ENCODE measurements at regions not wholly inside any gene's neighbourhood (a gene's known extent, or its start where the extent isn't known, plus 50 kb on each side); places are given as distances from the start of the nearest gene placed in this dataset.

DNA sequence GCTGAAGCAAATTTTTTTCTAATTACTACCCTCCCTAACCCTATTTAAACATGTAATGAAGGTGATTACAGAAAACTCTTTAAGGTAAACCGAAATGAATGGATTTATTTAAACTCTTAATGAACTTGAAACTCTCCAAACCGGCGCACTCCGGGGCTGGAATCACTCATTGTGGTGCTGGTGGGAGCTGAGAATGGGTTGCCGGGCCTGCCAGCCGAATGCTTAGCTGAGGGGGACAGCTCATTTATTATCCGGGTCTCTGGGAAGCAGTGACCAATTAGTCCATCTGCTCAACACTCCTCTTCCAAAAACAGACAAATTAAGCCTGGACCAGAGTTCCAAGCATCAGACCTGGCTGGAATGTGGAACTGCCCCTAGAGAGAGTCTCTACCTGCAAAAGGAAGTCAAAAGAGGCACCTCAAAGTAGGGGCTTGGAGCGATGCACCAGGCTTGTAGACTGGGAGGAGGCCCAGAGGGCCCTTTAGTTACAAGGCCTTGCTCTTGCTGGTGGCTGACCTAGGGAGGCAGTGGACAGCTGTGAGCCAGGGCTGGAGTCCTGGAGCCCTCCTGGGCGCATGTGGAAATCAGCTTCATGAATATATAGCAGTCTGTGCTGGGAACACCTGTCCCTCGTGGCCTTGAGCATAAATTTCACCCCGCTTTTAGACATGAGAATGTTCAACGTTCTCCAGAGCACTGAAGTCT lies 320.7 kb downstream of the AJAP1 start:
- TF ChIP-seq, protein P1, sequence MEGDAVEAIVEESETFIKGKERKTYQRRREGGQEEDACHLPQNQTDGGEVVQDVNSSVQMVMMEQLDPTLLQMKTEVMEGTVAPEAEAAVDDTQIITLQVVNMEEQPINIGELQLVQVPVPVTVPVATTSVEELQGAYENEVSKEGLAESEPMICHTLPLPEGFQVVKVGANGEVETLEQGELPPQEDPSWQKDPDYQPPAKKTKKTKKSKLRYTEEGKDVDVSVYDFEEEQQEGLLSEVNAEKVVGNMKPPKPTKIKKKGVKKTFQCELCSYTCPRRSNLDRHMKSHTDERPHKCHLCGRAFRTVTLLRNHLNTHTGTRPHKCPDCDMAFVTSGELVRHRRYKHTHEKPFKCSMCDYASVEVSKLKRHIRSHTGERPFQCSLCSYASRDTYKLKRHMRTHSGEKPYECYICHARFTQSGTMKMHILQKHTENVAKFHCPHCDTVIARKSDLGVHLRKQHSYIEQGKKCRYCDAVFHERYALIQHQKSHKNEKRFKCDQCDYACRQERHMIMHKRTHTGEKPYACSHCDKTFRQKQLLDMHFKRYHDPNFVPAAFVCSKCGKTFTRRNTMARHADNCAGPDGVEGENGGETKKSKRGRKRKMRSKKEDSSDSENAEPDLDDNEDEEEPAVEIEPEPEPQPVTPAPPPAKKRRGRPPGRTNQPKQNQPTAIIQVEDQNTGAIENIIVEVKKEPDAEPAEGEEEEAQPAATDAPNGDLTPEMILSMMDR (conservative IDR thresholded peaks at IDR 0.05 in 1 of 2, IDR thresholded peaks at IDR 0.05 in 1 of 2; ENCODE audit: low read depth in 1 of 2, low read length in 2 of 2), result no peak
- TF ChIP-seq EZH2 (IDR thresholded peaks at IDR 0.05; ENCODE audit: low read length, missing control alignments), result no peak

Data from fibroblast of lung (primary cell).